OCI-LY7 (cell line): ENCODE measurements at regions not wholly inside any gene's neighbourhood (a gene's known extent, or its start where the extent isn't known, plus 50 kb on each side); places are given as distances from the start of the nearest gene placed in this dataset.

Experiments used
- BruUV-seq: library from RNA; stranded (reverse); fragments of 400-500 nt; replicated peaks from 2 replicates; lab custom pipeline; 2021; lab: Mats Ljungman, UMichigan
- CTCF ChIA-PET: fragments of 300-600 bp; sonication (Branson Sonifier 250); formaldehyde crosslinking; loops from one replicate; lab custom pipeline; 2022; ENCODE audit warnings: antibody characterized with exemption; ENCODE audit not compliant: unreplicated experiment; lab: Charles Lee
- POLR2A ChIA-PET: fragments of 300-600 bp; sonication (Branson Sonifier 250); formaldehyde crosslinking; loops from one replicate; lab custom pipeline; 2022; ENCODE audit warnings: antibody characterized with exemption; lab: Charles Lee
- DNase-seq: peaks from one replicate; pipeline ENCODE4 v3.0.0-alpha.2; 2015; ENCODE audit warnings: low spot score
- H2AFZ ChIP-seq: fragments of 200-600 bp; sonication (generic), shearing (Covaris generic); 2 replicates; pipeline ENCODE4 v1.6.1; 2014; ENCODE audit warnings: mild to moderate bottlenecking, antibody characterized with exemption, low read length, moderate library complexity
- H3K27ac ChIP-seq: fragments of 200-600 bp; sonication (generic); 2 replicates; pipeline ENCODE4 v1.5.1; 2014; ENCODE audit warnings: mixed run types, low read depth, mild to moderate bottlenecking, moderate library complexity, low read length, inconsistent platforms; ENCODE audit not compliant: poor library complexity, severe bottlenecking
- H3K36me3 ChIP-seq: fragments of 200-600 bp; sonication (generic); 2 replicates; pipeline ENCODE4 v1.6.1; 2014; ENCODE audit warnings: mild to moderate bottlenecking, antibody characterized with exemption, low read length, moderate library complexity, mixed read lengths; ENCODE audit not compliant: insufficient read depth
- H3K4me1 ChIP-seq: fragments of 200-600 bp; sonication (generic); 2 replicates; pipeline ENCODE4 v1.5.1; 2014; ENCODE audit warnings: mild to moderate bottlenecking, low read length; ENCODE audit not compliant: insufficient read depth, poor library complexity, severe bottlenecking
- H3K4me2 ChIP-seq: fragments of 200-600 bp; sonication (generic); 2 replicates; pipeline ENCODE4 v1.6.1; 2014; ENCODE audit warnings: mild to moderate bottlenecking, low read length
- H3K4me3 ChIP-seq: fragments of 200-600 bp; sonication (generic); 2 replicates; pipeline ENCODE4 v1.5.1; 2014; ENCODE audit warnings: mild to moderate bottlenecking, low read depth, low read length; ENCODE audit not compliant: poor library complexity, severe bottlenecking
- H3K79me2 ChIP-seq: fragments of 200-600 bp; sonication (generic); 2 replicates; pipeline ENCODE4 v1.6.1; 2016; ENCODE audit warnings: low read depth, mild to moderate bottlenecking, low read length, moderate library complexity, mixed read lengths; ENCODE audit not compliant: insufficient read depth
- H3K9me2 ChIP-seq: fragments of 200-600 bp; sonication (generic); 2 replicates; pipeline ENCODE4 v1.6.1; 2016; ENCODE audit warnings: mild to moderate bottlenecking, low read length, mixed read lengths; ENCODE audit not compliant: insufficient read depth
- H3K9me3 ChIP-seq: fragments of 200-600 bp; sonication (generic); 2 replicates; pipeline ENCODE4 v1.6.1; 2014; ENCODE audit warnings: mild to moderate bottlenecking, mixed run types, low read length, mixed read lengths
- H4K20me1 ChIP-seq: fragments of 200-600 bp; sonication (generic); 2 replicates; pipeline ENCODE4 v1.6.1; 2014; ENCODE audit warnings: mild to moderate bottlenecking, antibody characterized with exemption, low read length, moderate library complexity, mixed read lengths; ENCODE audit not compliant: insufficient read depth
- EZH2phosphoT487 ChIP-seq: fragments of 200-600 bp; sonication (generic); IDR thresholded peaks from 2 replicates; pipeline ENCODE4 v1.6.1; 2018; ENCODE audit warnings: low read depth, borderline replicate concordance, mild to moderate bottlenecking, mixed run types, antibody characterized with exemption, low read length, moderate library complexity, mixed read lengths
- intact Hi-C: fragments of 100-400 bp; cut with micrococcal nuclease; formaldehyde crosslinking; loops from one replicate; pipeline ENCODE4 v1.10.0; 2022; ENCODE audit not compliant: unreplicated experiment
- TF ChIP-seq, protein P1 (sequence below): fragments of 200-600 bp; sonication (generic); conservative IDR thresholded peaks from 2 replicates; pipeline ENCODE4 v1.5.1; 2014; ENCODE audit warnings: mild to moderate bottlenecking, antibody characterized with exemption, low read length, moderate library complexity, mixed read lengths

DNA sequence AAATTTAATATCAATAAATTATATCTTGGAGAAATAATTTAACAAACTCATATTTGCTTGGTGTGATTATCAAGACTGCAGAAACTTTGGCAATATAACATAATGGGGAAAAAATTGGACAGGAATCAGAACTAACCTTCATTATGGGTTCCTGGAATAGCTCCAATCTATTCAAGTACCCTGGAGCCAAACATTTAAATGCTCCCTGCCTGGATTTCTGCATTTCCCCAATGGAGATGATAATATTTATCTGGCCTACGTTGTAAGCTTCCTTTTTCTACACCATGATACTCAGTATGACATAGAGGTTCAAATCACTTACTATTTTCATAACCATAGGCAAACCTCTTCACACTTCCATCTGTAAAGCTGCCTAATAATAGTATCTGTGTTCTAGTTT, 326.8 kb downstream of the TRIML1 start:
- Histone ChIP-seq H3K4me3 (no peak overlapping the region), H2AFZ (no peak overlapping the region), H3K36me3 (no peaks in the 10 kb centered on the region), H3K27ac (no peak overlapping the region), H3K9me2 (no peaks in the 10 kb centered on the region), H3K9me3 (no peaks in the 10 kb centered on the region), H3K4me2 (no peak overlapping the region), H3K4me1 (no peaks in the 10 kb centered on the region), H3K79me2 (no peaks in the 10 kb centered on the region), H4K20me1 (no peaks in the 10 kb centered on the region)
- POLR2A ChIA-PET: no interaction called here
- no TSS peak for BruUV-seq
- intact Hi-C loops: no loop called here
- CTCF ChIA-PET: no interaction called here
- DNase-seq: no peak
- TF ChIP-seq EZH2phosphoT487: no peak
- TF ChIP-seq, protein P1, sequence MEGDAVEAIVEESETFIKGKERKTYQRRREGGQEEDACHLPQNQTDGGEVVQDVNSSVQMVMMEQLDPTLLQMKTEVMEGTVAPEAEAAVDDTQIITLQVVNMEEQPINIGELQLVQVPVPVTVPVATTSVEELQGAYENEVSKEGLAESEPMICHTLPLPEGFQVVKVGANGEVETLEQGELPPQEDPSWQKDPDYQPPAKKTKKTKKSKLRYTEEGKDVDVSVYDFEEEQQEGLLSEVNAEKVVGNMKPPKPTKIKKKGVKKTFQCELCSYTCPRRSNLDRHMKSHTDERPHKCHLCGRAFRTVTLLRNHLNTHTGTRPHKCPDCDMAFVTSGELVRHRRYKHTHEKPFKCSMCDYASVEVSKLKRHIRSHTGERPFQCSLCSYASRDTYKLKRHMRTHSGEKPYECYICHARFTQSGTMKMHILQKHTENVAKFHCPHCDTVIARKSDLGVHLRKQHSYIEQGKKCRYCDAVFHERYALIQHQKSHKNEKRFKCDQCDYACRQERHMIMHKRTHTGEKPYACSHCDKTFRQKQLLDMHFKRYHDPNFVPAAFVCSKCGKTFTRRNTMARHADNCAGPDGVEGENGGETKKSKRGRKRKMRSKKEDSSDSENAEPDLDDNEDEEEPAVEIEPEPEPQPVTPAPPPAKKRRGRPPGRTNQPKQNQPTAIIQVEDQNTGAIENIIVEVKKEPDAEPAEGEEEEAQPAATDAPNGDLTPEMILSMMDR: no peak

DNA sequence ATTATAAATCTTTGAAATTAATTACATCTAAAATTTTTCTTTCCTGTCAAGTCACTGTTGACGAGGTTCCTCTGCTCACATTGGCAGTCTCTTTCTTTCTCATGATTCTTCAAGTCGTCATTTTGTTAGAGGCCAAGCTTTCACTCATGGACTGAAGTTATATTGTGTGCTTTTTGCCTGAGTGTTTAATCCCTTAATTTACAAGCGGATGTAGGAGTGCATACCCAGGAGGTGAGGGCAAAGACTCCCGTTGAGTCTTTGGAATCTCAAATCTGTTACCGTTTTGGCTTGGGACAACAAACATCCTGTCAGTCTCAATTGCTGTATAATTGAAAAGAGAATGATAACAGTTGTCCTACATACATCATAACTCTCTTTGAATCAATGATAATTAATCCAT, 345.0 kb downstream of the TRIML1 start:
- TF ChIP-seq, protein P1: no peak
- TF ChIP-seq EZH2phosphoT487: no peak
- H3K4me3 ChIP-seq: no peak overlapping the region
- no peaks in the 10 kb centered on the region for H4K20me1 ChIP-seq
- BruUV-seq: no TSS peak
- H3K9me3 ChIP-seq: no peaks in the 10 kb centered on the region
- ChIA-PET POLR2A (no interaction called here), CTCF (no interaction called here)
- no peak overlapping the region for H3K4me2 ChIP-seq
- no peak overlapping the region for H3K27ac ChIP-seq
- no peak for DNase-seq
- H3K79me2 ChIP-seq: no peaks in the 10 kb centered on the region
- no peaks in the 10 kb centered on the region for H3K9me2 ChIP-seq
- H3K4me1 ChIP-seq: no peaks in the 10 kb centered on the region
- H3K36me3 ChIP-seq: no peaks in the 10 kb centered on the region
- H2AFZ ChIP-seq: no peak overlapping the region
- intact Hi-C loops: no loop called here

DNA sequence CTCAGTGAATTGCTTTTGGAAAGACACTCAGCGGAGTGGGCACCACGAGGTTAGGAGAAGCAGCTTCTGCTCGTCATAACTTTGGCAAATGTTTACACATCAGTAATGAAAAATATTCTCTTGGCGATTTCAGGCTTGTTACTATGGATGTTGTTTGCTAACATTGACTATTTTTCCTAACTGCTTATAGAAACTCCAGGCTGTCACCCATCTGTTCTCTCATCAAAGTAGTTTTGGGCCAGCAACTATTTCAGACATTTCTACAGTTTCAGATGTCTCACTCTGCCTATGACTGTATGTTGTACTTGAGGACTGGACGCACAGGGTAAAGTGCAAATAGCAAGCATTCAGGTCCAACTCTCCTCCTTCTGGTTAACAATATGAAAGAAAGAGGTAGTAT, 346.7 kb downstream of the TRIML1 start:
- H3K4me1 ChIP-seq: no peaks in the 10 kb centered on the region
- no peaks in the 10 kb centered on the region for H3K36me3 ChIP-seq
- H4K20me1 ChIP-seq: no peaks in the 10 kb centered on the region
- no peak for TF ChIP-seq EZH2phosphoT487
- TF ChIP-seq, protein P1: no peak
- no peak for DNase-seq
- no peaks in the 10 kb centered on the region for H3K9me2 ChIP-seq
- no peak overlapping the region for H3K27ac ChIP-seq
- H3K9me3 ChIP-seq: no peaks in the 10 kb centered on the region
- no peak overlapping the region for H3K4me2 ChIP-seq
- ChIA-PET CTCF (no interaction called here), POLR2A (no interaction called here)
- no TSS peak for BruUV-seq
- intact Hi-C loops: no loop called here
- no peak overlapping the region for H2AFZ ChIP-seq
- no peaks in the 10 kb centered on the region for H3K79me2 ChIP-seq
- H3K4me3 ChIP-seq: no peak overlapping the region
